ENCODE measurements at regions not wholly inside any gene's neighbourhood (a gene's known extent, or its start where the extent isn't known, plus 50 kb on each side); places are given as distances from the start of the nearest gene placed in this dataset.
A peak's percentile ranks its signal among the peaks of the same experiment; 100 is the strongest.

DNA sequence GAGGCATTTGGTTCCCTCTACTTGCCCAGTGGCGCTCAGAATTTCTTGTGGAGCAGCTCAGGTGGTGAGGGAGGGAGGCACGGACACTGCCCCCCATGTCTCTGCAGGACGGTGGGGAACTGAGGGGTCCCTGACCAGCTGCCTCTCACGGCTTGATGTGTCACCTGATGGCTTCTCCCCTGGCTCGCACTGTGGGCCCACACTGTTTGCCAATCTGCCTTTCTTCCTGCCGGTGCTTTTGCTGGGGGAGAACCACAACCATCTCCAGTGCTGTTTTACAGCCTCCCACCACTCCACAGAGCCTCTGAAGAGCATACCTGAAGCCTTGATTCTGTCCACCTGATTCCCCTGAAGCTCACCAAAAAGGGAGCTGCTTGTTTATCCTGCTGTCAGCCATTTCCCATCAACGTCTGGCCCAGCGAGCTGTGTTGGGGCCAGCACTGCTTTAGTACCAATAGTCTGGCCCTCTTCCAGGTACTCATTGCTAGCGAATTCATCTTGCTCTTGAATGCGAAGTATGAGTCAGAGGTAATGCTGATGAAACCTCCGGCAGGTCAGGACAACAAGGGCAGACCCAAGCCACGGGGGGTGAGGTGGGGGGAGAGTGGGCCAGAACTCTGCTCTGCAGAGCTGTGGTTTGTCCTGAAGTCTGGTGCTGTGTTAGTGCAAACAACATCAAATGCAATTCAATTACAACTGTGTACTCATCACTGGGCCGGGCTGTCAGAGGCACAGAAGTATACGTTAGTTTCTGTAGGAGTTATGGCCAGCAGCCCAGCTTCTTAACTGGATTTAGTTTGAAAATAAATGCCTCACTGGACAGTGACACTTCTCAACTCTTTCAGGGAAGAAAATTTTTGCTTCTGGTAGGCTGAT, 208.3 kb upstream of the JADE1 start (continued):
- TF ChIP-seq, protein P1, sequence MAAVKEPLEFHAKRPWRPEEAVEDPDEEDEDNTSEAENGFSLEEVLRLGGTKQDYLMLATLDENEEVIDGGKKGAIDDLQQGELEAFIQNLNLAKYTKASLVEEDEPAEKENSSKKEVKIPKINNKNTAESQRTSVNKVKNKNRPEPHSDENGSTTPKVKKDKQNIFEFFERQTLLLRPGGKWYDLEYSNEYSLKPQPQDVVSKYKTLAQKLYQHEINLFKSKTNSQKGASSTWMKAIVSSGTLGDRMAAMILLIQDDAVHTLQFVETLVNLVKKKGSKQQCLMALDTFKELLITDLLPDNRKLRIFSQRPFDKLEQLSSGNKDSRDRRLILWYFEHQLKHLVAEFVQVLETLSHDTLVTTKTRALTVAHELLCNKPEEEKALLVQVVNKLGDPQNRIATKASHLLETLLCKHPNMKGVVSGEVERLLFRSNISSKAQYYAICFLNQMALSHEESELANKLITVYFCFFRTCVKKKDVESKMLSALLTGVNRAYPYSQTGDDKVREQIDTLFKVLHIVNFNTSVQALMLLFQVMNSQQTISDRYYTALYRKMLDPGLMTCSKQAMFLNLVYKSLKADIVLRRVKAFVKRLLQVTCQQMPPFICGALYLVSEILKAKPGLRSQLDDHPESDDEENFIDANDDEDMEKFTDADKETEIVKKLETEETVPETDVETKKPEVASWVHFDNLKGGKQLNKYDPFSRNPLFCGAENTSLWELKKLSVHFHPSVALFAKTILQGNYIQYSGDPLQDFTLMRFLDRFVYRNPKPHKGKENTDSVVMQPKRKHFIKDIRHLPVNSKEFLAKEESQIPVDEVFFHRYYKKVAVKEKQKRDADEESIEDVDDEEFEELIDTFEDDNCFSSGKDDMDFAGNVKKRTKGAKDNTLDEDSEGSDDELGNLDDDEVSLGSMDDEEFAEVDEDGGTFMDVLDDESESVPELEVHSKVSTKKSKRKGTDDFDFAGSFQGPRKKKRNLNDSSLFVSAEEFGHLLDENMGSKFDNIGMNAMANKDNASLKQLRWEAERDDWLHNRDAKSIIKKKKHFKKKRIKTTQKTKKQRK (IDR thresholded peaks at IDR 0.05; ENCODE audit: low read length): no peak
- TF ChIP-seq ELF3 (CRISPR knock-in tag; IDR thresholded peaks at IDR 0.05): peak; percentile 51
- TF ChIP-seq, protein P2, sequence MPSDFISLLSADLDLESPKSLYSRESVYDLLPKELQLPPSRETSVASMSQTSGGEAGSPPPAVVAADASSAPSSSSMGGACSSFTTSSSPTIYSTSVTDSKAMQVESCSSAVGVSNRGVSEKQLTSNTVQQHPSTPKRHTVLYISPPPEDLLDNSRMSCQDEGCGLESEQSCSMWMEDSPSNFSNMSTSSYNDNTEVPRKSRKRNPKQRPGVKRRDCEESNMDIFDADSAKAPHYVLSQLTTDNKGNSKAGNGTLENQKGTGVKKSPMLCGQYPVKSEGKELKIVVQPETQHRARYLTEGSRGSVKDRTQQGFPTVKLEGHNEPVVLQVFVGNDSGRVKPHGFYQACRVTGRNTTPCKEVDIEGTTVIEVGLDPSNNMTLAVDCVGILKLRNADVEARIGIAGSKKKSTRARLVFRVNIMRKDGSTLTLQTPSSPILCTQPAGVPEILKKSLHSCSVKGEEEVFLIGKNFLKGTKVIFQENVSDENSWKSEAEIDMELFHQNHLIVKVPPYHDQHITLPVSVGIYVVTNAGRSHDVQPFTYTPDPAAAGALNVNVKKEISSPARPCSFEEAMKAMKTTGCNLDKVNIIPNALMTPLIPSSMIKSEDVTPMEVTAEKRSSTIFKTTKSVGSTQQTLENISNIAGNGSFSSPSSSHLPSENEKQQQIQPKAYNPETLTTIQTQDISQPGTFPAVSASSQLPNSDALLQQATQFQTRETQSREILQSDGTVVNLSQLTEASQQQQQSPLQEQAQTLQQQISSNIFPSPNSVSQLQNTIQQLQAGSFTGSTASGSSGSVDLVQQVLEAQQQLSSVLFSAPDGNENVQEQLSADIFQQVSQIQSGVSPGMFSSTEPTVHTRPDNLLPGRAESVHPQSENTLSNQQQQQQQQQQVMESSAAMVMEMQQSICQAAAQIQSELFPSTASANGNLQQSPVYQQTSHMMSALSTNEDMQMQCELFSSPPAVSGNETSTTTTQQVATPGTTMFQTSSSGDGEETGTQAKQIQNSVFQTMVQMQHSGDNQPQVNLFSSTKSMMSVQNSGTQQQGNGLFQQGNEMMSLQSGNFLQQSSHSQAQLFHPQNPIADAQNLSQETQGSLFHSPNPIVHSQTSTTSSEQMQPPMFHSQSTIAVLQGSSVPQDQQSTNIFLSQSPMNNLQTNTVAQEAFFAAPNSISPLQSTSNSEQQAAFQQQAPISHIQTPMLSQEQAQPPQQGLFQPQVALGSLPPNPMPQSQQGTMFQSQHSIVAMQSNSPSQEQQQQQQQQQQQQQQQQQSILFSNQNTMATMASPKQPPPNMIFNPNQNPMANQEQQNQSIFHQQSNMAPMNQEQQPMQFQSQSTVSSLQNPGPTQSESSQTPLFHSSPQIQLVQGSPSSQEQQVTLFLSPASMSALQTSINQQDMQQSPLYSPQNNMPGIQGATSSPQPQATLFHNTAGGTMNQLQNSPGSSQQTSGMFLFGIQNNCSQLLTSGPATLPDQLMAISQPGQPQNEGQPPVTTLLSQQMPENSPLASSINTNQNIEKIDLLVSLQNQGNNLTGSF (CRISPR knock-in tag; IDR thresholded peaks at IDR 0.05): no peak
- no peak for TF ChIP-seq NR2F2 (IDR thresholded peaks at IDR 0.05; ENCODE audit: borderline replicate concordance, low read depth)
- no peak for TF ChIP-seq ATRX (CRISPR knock-in tag; IDR thresholded peaks at IDR 0.05; ENCODE audit: borderline replicate concordance)
- TF ChIP-seq, protein P3, sequence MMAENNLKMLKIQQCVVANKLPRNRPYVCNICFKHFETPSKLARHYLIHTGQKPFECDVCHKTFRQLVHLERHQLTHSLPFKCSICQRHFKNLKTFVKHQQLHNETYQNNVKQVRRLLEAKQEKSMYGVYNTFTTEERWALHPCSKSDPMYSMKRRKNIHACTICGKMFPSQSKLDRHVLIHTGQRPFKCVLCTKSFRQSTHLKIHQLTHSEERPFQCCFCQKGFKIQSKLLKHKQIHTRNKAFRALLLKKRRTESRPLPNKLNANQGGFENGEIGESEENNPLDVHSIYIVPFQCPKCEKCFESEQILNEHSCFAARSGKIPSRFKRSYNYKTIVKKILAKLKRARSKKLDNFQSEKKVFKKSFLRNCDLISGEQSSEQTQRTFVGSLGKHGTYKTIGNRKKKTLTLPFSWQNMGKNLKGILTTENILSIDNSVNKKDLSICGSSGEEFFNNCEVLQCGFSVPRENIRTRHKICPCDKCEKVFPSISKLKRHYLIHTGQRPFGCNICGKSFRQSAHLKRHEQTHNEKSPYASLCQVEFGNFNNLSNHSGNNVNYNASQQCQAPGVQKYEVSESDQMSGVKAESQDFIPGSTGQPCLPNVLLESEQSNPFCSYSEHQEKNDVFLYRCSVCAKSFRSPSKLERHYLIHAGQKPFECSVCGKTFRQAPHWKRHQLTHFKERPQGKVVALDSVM (CRISPR knock-in tag; IDR thresholded peaks at IDR 0.05): no peak
- TF ChIP-seq, protein P4, sequence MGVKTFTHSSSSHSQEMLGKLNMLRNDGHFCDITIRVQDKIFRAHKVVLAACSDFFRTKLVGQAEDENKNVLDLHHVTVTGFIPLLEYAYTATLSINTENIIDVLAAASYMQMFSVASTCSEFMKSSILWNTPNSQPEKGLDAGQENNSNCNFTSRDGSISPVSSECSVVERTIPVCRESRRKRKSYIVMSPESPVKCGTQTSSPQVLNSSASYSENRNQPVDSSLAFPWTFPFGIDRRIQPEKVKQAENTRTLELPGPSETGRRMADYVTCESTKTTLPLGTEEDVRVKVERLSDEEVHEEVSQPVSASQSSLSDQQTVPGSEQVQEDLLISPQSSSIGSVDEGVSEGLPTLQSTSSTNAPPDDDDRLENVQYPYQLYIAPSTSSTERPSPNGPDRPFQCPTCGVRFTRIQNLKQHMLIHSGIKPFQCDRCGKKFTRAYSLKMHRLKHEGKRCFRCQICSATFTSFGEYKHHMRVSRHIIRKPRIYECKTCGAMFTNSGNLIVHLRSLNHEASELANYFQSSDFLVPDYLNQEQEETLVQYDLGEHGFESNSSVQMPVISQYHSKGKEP (CRISPR knock-in tag; IDR thresholded peaks at IDR 0.05): no peak
- TF ChIP-seq, protein P5, sequence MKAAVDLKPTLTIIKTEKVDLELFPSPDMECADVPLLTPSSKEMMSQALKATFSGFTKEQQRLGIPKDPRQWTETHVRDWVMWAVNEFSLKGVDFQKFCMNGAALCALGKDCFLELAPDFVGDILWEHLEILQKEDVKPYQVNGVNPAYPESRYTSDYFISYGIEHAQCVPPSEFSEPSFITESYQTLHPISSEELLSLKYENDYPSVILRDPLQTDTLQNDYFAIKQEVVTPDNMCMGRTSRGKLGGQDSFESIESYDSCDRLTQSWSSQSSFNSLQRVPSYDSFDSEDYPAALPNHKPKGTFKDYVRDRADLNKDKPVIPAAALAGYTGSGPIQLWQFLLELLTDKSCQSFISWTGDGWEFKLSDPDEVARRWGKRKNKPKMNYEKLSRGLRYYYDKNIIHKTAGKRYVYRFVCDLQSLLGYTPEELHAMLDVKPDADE (CRISPR knock-in tag; IDR thresholded peaks at IDR 0.05): no peak
- no peak for TF ChIP-seq U2AF1 (optimal IDR thresholded peaks at IDR 0.05; ENCODE audit: low read depth, low read length)
- 0 out of 2 replicates have a peak, but pooled peaks have one; percentile 41 for TF ChIP-seq GFI1 (CRISPR knock-in tag; IDR thresholded peaks at IDR 0.05; ENCODE audit: borderline replicate concordance)
- TF ChIP-seq, protein P6, sequence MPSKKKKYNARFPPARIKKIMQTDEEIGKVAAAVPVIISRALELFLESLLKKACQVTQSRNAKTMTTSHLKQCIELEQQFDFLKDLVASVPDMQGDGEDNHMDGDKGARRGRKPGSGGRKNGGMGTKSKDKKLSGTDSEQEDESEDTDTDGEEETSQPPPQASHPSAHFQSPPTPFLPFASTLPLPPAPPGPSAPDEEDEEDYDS (CRISPR knock-in tag; IDR thresholded peaks at IDR 0.05): peak; percentile 59; the same call in 1 of the 2 replicates
- peak; percentile 71; the same call in 1 of the 2 replicates for TF ChIP-seq MEF2D (CRISPR knock-in tag; IDR thresholded peaks at IDR 0.05)
- TF ChIP-seq ZNF878 (CRISPR knock-in tag; IDR thresholded peaks at IDR 0.05): peak; percentile 54; the same call in 1 of the 2 replicates
- no peak for TF ChIP-seq AGO2 (optimal IDR thresholded peaks at IDR 0.05; ENCODE audit: low read depth, low read length)

Measured in HepG2 (cell line).